Left lung (tissue), 4 donors: ENCODE measurements at regions not wholly inside any gene's neighbourhood (a gene's known extent, or its start where the extent isn't known, plus 50 kb on each side); places are given as distances from the start of the nearest gene placed in this dataset.

ENCODE experiments used
- ATAC-seq: fragments of 200-7000 bp; cut with Tn5 transposase; one replicate; pipeline ENCODE4 v1.9.1; 2020; ENCODE audit warnings: moderate library complexity
- DNase-seq, 4 donors: peaks; one replicate each; pipeline ENCODE4 v3.0.0-alpha.2; 2013 to 2020
- H3K27ac ChIP-seq, 2 donors: fragments of 200-600 bp; sonication (generic) in 1 of 2; one replicate each; pipeline versions ENCODE4 v1.5.0 to v1.8.0; 2020 to 2021
- H3K27me3 ChIP-seq, 2 donors: fragments of 200-600 bp; sonication (generic) in 1 of 2; one replicate each; pipeline versions ENCODE4 v1.5.0 to v1.8.0; 2020 to 2021
- H3K36me3 ChIP-seq, 2 donors: fragments of 200-600 bp; sonication (generic) in 1 of 2; one replicate each; pipeline versions ENCODE4 v1.5.0 to v1.8.0; 2020 to 2021
- H3K4me1 ChIP-seq, 2 donors: fragments of 200-600 bp; one replicate each; pipeline ENCODE4 v1.8.0; 2021
- H3K4me3 ChIP-seq, 2 donors: fragments of 200-600 bp; sonication (generic) in 1 of 2; one replicate each; pipeline versions ENCODE4 v1.5.0 to v1.8.0; 2020 to 2021; ENCODE audit warnings: mild to moderate bottlenecking in 1 of 2
- H3K9me3 ChIP-seq, 2 donors: fragments of 200-600 bp; sonication (generic) in 1 of 2; one replicate each; pipeline versions ENCODE4 v1.5.0 to v1.8.0; 2020 to 2021
- intact Hi-C, 2 donors: fragments of 100-400 bp; cut with DNase I; formaldehyde crosslinking; loops; one replicate each; pipeline versions ENCODE4 v1.11.2 to v1.14.2; 2022
- TF ChIP-seq, protein P1 (sequence below), 2 donors: fragments of 200-600 bp; sonication (generic) in 1 of 2; IDR thresholded peaks; one replicate each; pipeline versions ENCODE4 v1.5.0 to v1.8.0; 2021; ENCODE audit warnings: antibody characterized with exemption in 2 of 2
- donor health status: DM: no; HTN: yes; CAD: no.
- donor health status: DM: no; HTN: no; CAD: no.

- Histone ChIP-seq H3K4me3 (no peak overlapping the region), H3K27ac (no peak overlapping the region), H3K36me3 (no peaks in the 10 kb centered on the region), H3K9me3 (no peaks in the 10 kb centered on the region), H3K4me1 (no peaks in the 10 kb centered on the region), H3K27me3 (peaks cover 0 to 26% of the 10 kb centered on the region in 2 donors)
- ATAC-seq (no peak), DNase-seq (no peak)
- TF ChIP-seq, protein P1, sequence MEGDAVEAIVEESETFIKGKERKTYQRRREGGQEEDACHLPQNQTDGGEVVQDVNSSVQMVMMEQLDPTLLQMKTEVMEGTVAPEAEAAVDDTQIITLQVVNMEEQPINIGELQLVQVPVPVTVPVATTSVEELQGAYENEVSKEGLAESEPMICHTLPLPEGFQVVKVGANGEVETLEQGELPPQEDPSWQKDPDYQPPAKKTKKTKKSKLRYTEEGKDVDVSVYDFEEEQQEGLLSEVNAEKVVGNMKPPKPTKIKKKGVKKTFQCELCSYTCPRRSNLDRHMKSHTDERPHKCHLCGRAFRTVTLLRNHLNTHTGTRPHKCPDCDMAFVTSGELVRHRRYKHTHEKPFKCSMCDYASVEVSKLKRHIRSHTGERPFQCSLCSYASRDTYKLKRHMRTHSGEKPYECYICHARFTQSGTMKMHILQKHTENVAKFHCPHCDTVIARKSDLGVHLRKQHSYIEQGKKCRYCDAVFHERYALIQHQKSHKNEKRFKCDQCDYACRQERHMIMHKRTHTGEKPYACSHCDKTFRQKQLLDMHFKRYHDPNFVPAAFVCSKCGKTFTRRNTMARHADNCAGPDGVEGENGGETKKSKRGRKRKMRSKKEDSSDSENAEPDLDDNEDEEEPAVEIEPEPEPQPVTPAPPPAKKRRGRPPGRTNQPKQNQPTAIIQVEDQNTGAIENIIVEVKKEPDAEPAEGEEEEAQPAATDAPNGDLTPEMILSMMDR (IDR thresholded peaks at IDR 0.05), result no peak
- intact Hi-C loops, result no loop called here
Observed at GRCh38 chr10:128898916-128899195, 568.2 kb upstream of the MGMT start.

DNA sequence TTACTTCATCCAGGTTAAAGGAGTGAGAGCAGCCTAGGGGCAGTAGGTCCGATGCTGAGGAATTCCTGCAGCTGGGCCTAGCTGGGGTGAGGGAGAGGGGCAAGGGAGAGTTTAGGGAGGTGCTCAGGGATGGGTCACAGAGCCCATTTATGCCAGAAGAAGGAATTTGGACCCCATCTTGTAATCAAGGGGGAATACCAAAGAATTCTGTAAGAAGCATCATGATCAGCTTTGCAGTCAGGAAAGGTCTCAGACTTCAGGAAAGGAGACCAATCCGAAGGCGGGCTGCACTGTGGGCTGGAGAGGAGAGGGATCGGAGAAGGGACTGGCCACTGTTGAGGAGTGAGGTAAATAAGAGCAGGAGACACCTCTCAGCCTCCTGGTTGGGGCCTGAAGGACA is 566.6 kb upstream of the MGMT start:
- DNase-seq, result no peak
- Histone ChIP-seq H3K9me3 (no peaks in the 10 kb centered on the region), H3K4me3 (no peak overlapping the region), H3K27ac (no peak overlapping the region), H3K36me3 (no peaks in the 10 kb centered on the region), H3K27me3 (peaks cover 0 to 26% of the 10 kb centered on the region in 2 donors), H3K4me1 (no peaks in the 10 kb centered on the region)
- intact Hi-C loops, result no loop called here
- TF ChIP-seq, protein P1 (IDR thresholded peaks at IDR 0.05), result no peak
- no peak for ATAC-seq

DNA sequence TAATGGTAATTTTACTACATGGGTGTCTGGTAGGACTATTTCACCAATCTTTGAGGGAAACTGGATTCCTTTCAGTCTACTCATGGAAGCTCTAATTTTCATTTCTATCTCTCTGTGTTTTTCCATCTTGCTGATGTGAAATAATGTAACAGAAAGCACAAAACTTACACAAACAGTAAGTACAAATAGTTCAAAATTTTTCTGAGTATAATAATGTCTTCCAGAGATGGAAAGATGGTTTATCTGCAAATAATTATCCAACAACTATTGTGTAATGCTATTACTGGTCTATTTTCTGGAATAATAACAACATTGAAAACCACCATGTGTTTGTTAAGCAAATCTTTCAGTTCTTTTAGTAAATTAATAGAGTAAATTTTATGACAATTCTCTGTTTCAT is 565.8 kb upstream of the MGMT start:
- no peak overlapping the region for H3K27ac ChIP-seq
- DNase-seq, result no peak

GRCh38 chr10:128902031-128902710 is 564.9 kb upstream of the MGMT start:
- no peaks in the 10 kb centered on the region for H3K36me3 ChIP-seq
- H3K27me3 ChIP-seq, result peaks cover 0 to 26% of the 10 kb centered on the region in 2 donors
- DNase-seq, result no peak
- no peaks in the 10 kb centered on the region for H3K4me1 ChIP-seq
- H3K9me3 ChIP-seq, result no peaks in the 10 kb centered on the region
- TF ChIP-seq, protein P1 (IDR thresholded peaks at IDR 0.05), result no peak
- H3K4me3 ChIP-seq, result no peak overlapping the region
- intact Hi-C loops, result no loop called here
- no peak for ATAC-seq
- no peak overlapping the region for H3K27ac ChIP-seq

More for the DNA sequence above, 565.8 kb upstream of the MGMT start:
- Histone ChIP-seq H3K36me3 (no peaks in the 10 kb centered on the region), H3K4me1 (no peaks in the 10 kb centered on the region), H3K9me3 (no peaks in the 10 kb centered on the region), H3K27me3 (peaks cover 0 to 26% of the 10 kb centered on the region in 2 donors), H3K4me3 (no peak overlapping the region)
- TF ChIP-seq, protein P1 (IDR thresholded peaks at IDR 0.05), result no peak
- ATAC-seq, result no peak
- intact Hi-C loops, result no loop called here

- no peak for DNase-seq
- no peaks in the 10 kb centered on the region for H3K9me3 ChIP-seq
- intact Hi-C loops, result no loop called here
- no peak for ATAC-seq
- H3K27me3 ChIP-seq, result no peaks in the 10 kb centered on the region
- H3K36me3 ChIP-seq, result no peaks in the 10 kb centered on the region
- TF ChIP-seq, protein P1 (IDR thresholded peaks at IDR 0.05), result no peak
- H3K4me1 ChIP-seq, result no peaks in the 10 kb centered on the region
- peak overlapping the region in 1 of 2 donors; percentile 30 for H3K27ac ChIP-seq
- no peak overlapping the region for H3K4me3 ChIP-seq
Observed at GRCh38 chr10:128907155-128907941, 559.7 kb upstream of the MGMT start.
